WERI-Rb-1 (cell line): ENCODE measurements at regions not wholly inside any gene's neighbourhood (a gene's known extent, or its start where the extent isn't known, plus 50 kb on each side); places are given as distances from the start of the nearest gene placed in this dataset.

Experiments
- DNase-seq: peaks from one replicate; pipeline ENCODE4 v3.0.0-alpha.2; 2020
- H3K27ac ChIP-seq: fragments of 250-450 bp; sonication (Bioruptor Pico); 2 replicates; pipeline ENCODE4 v1.5.1; 2020; ENCODE audit warnings: mild to moderate bottlenecking, moderate library complexity
- H3K27me3 ChIP-seq: fragments of 250-450 bp; sonication (Bioruptor Pico); 2 replicates; pipeline ENCODE4 v1.5.1; 2021; ENCODE audit warnings: mild to moderate bottlenecking, low read depth, moderate library complexity; ENCODE audit not compliant: insufficient read depth, severe bottlenecking
- H3K36me3 ChIP-seq: fragments of 250-450 bp; sonication (Bioruptor Pico); 2 replicates; pipeline ENCODE4 v1.5.1; 2020; ENCODE audit warnings: mild to moderate bottlenecking, moderate library complexity
- H3K4me3 ChIP-seq: 2 replicates; pipeline ENCODE4 v1.5.1; 2011; ENCODE audit warnings: low read depth, mild to moderate bottlenecking, control low read depth, low read length
- H3K9me3 ChIP-seq: fragments of 250-450 bp; sonication (Bioruptor Pico); 2 replicates; pipeline ENCODE4 v1.5.1; 2021; ENCODE audit warnings: mild to moderate bottlenecking, moderate library complexity; ENCODE audit not compliant: severe bottlenecking
- CTCF ChIP-seq: IDR thresholded peaks from 2 replicates; pipeline ENCODE4 v1.5.1; 2011; ENCODE audit warnings: low read depth, mild to moderate bottlenecking, control low read depth, inconsistent platforms, low read length

- Histone ChIP-seq H3K27ac (no peak overlapping the region), H3K36me3 (no peaks in the 10 kb centered on the region), H3K4me3 (no peak overlapping the region), H3K9me3 (no peaks in the 10 kb centered on the region), H3K27me3 (no peaks in the 10 kb centered on the region)
- no peak for DNase-seq
- no peak for TF ChIP-seq CTCF
Observed at GRCh38 chr14:86639666-86640065, 1109.7 kb downstream of the FLRT2 start.

GRCh38 chr14:86639146-86639545 lies 1109.2 kb downstream of the FLRT2 start:
- Histone ChIP-seq H3K9me3 (no peaks in the 10 kb centered on the region), H3K4me3 (no peak overlapping the region), H3K36me3 (no peaks in the 10 kb centered on the region), H3K27ac (no peak overlapping the region), H3K27me3 (no peaks in the 10 kb centered on the region)
- TF ChIP-seq CTCF: no peak
- DNase-seq: no peak

DNA sequence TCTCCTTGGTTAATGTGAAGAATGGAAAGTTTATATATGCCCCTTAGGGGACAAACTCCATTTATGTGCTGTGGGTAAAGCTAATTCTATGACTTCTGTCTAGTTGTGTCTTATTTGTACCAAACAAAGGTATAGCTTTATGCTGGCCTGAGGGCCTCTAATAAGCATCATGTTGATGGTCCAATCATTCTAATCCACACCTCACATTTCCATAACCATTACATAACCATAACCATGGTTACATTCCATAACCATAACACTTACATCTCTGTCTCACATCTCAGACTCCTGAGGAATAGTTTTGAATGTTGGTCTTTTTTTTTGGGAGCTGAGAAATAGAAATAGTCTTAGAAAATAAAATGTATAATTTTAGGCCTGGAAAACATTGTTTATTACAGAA lies 1097.1 kb downstream of the FLRT2 start:
- Histone ChIP-seq H3K9me3 (no peaks in the 10 kb centered on the region), H3K27me3 (no peaks in the 10 kb centered on the region), H3K36me3 (no peaks in the 10 kb centered on the region), H3K27ac (no peak overlapping the region), H3K4me3 (no peak overlapping the region)
- DNase-seq: no peak
- TF ChIP-seq CTCF: no peak

DNA sequence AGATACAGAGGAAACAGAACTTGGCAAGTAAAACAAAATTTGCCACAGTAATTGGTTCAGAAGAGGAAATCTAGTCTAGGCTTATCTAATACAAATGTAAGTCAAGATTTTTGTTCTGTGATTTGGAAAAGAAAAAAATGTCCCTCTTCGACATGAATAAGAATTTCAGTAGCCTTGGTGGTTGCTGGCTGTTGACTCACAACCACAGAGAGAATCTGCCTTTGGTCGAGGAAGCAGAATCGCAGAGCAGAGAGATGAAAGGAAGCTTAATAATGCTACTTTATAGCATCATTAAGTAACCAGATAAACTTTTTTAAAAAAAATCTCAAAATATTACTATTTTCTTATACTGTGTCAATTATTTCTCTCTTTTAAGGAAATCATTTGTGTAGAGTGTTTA lies 1096.6 kb downstream of the FLRT2 start:
- Histone ChIP-seq H3K27me3 (no peaks in the 10 kb centered on the region), H3K9me3 (no peaks in the 10 kb centered on the region), H3K36me3 (no peaks in the 10 kb centered on the region), H3K4me3 (no peak overlapping the region), H3K27ac (no peak overlapping the region)
- no peak for DNase-seq
- TF ChIP-seq CTCF: no peak

DNA sequence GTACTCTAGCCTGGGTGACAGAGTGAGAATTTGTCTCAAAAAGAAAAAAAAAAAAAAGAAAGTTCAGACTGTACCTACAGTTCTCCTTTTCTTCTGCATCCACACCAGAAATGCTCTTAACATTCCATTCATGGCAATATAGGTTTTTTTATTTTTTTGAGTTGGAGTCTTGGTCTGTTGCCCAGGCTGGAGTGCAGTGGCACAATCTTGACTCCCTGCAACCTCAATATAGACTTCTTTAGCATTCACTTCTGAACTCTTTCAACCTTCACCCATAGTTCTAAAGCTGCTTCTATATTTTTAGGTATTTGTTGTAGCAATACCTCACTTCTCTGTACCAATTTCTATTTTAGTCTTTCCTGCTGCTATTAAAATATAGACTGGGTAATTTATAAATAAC lies 1095.7 kb downstream of the FLRT2 start:
- H3K27me3 ChIP-seq: no peaks in the 10 kb centered on the region
- TF ChIP-seq CTCF: no peak
- H3K36me3 ChIP-seq: no peaks in the 10 kb centered on the region
- DNase-seq: no peak
- no peak overlapping the region for H3K27ac ChIP-seq
- H3K9me3 ChIP-seq: no peaks in the 10 kb centered on the region
- H3K4me3 ChIP-seq: no peak overlapping the region

GRCh38 chr14:86619726-86620125 lies 1089.8 kb downstream of the FLRT2 start:
- Histone ChIP-seq H3K27ac (no peak overlapping the region), H3K27me3 (no peaks in the 10 kb centered on the region), H3K4me3 (no peak overlapping the region), H3K36me3 (no peaks in the 10 kb centered on the region), H3K9me3 (no peaks in the 10 kb centered on the region)
- DNase-seq: no peak
- TF ChIP-seq CTCF: no peak
